Left ventricle myocardium inferior (tissue), 1 donor: ENCODE measurements at regions not wholly inside any gene's neighbourhood (a gene's known extent, or its start where the extent isn't known, plus 50 kb on each side); places are given as distances from the start of the nearest gene placed in this dataset.
"Not testable (repeated sequence)": the region's sequence is repeated elsewhere in the genome, so short reads cannot be mapped to it uniquely, and the experiment has no call there.

Experiments
- DNase-seq: peaks from one replicate; pipeline ENCODE4 v3.0.0-alpha.2; 2020
- H3K27ac ChIP-seq: fragments of 200-600 bp; replicated peaks from 2 replicates; pipeline ENCODE4 v1.8.0; 2021
- H3K27me3 ChIP-seq: fragments of 200-600 bp; 2 replicates; pipeline ENCODE4 v1.8.0; 2021; ENCODE audit warnings: low read depth
- H3K36me3 ChIP-seq: fragments of 200-600 bp; 2 replicates; pipeline ENCODE4 v1.8.0; 2021
- H3K4me1 ChIP-seq: fragments of 200-600 bp; 2 replicates; pipeline ENCODE4 v1.8.0; 2021
- H3K4me3 ChIP-seq: fragments of 200-600 bp; 2 replicates; pipeline ENCODE4 v1.8.0; 2021; ENCODE audit warnings: mild to moderate bottlenecking, moderate library complexity
- H3K9me3 ChIP-seq: fragments of 200-600 bp; replicated peaks from 2 replicates; pipeline ENCODE4 v1.8.0; 2021
- CTCF ChIP-seq: fragments of 200-600 bp; IDR thresholded peaks from 2 replicates; pipeline ENCODE4 v1.8.0; 2021; ENCODE audit warnings: antibody characterized with exemption, mild to moderate bottlenecking, borderline replicate concordance
- intact Hi-C: fragments of 100-400 bp; cut with micrococcal nuclease; formaldehyde crosslinking; loops from one replicate; pipeline ENCODE4 v1.11.0; 2022
- donor health status: DM: no; HTN: yes; CAD: no; lungs with severe emphysema.

- no peak overlapping the region for H3K4me3 ChIP-seq
- TF ChIP-seq CTCF: no peak
- H3K9me3 ChIP-seq: no peaks in the 10 kb centered on the region
- intact Hi-C loops: no loop called here
- no peak for DNase-seq
- no peaks in the 10 kb centered on the region for H3K27me3 ChIP-seq
- H3K36me3 ChIP-seq: no peaks in the 10 kb centered on the region
- H3K27ac ChIP-seq: no peak overlapping the region
- no peaks in the 10 kb centered on the region for H3K4me1 ChIP-seq
These were observed 204.8 kb downstream of the KCNK2 start for GRCh38 chr1:215287362-215287761.

GRCh38 chr1:215290018-215290417 is 207.5 kb downstream of the KCNK2 start:
- no peak overlapping the region for H3K27ac ChIP-seq
- H3K4me3 ChIP-seq: no peak overlapping the region
- H3K27me3 ChIP-seq: no peaks in the 10 kb centered on the region
- no peaks in the 10 kb centered on the region for H3K36me3 ChIP-seq
- no peak for DNase-seq
- intact Hi-C loops: no loop called here
- H3K4me1 ChIP-seq: no peaks in the 10 kb centered on the region
- no peak for TF ChIP-seq CTCF
- peaks cover 16% of the 10 kb centered on the region for H3K9me3 ChIP-seq

GRCh38 chr1:215292932-215293331 is 210.4 kb downstream of the KCNK2 start:
- TF ChIP-seq CTCF: no peak
- no peak overlapping the region for H3K4me3 ChIP-seq
- no peaks in the 10 kb centered on the region for H3K27me3 ChIP-seq
- intact Hi-C loops: no loop called here
- no peak overlapping the region for H3K27ac ChIP-seq
- H3K9me3 ChIP-seq: peaks cover 27% of the 10 kb centered on the region
- no peak for DNase-seq
- no peaks in the 10 kb centered on the region for H3K36me3 ChIP-seq
- no peaks in the 10 kb centered on the region for H3K4me1 ChIP-seq

- Histone ChIP-seq H3K9me3 (no peaks in the 10 kb centered on the region), H3K27me3 (no peaks in the 10 kb centered on the region), H3K36me3 (no peaks in the 10 kb centered on the region), H3K27ac (no peak overlapping the region), H3K4me3 (no peak overlapping the region), H3K4me1 (no peaks in the 10 kb centered on the region)
- intact Hi-C loops: no loop called here
- TF ChIP-seq CTCF: no peak
- no peak for DNase-seq
These were observed 223.9 kb downstream of the KCNK2 start for GRCh38 chr1:215306426-215306825.

- intact Hi-C loops: no loop called here
- H3K4me3 ChIP-seq: no peak overlapping the region
- H3K36me3 ChIP-seq: no peaks in the 10 kb centered on the region
- peaks cover 21% of the 10 kb centered on the region for H3K9me3 ChIP-seq
- no peak for TF ChIP-seq CTCF
- no peak overlapping the region for H3K27ac ChIP-seq
- H3K27me3 ChIP-seq: no peaks in the 10 kb centered on the region
- H3K4me1 ChIP-seq: no peaks in the 10 kb centered on the region
- DNase-seq: no peak
These were observed 239.3 kb downstream of the KCNK2 start for GRCh38 chr1:215321802-215322201.

- intact Hi-C loops, H3K27ac ChIP-seq, DNase-seq, H3K4me3 ChIP-seq, H3K27me3 ChIP-seq, H3K36me3 ChIP-seq, H3K4me1 ChIP-seq: not testable (repeated sequence)
- H3K9me3 ChIP-seq: peaks cover 16% of the 10 kb centered on the region
These were observed 241.5 kb downstream of the KCNK2 start for GRCh38 chr1:215323992-215324391.
